WTC11 (cell line): ENCODE measurements at regions not wholly inside any gene's neighbourhood (a gene's known extent, or its start where the extent isn't known, plus 50 kb on each side); places are given as distances from the start of the nearest gene placed in this dataset.

Experiments
- ATAC-seq: fragments of 200-7000 bp; cut with Tn5 transposase; 2 replicates; pipeline ENCODE4 v1.10.0; 2021; ENCODE audit warnings: mild to moderate bottlenecking, moderate library complexity
- CTCF ChIA-PET: fragments of 300-600 bp; sonication (Branson Sonifier 250); formaldehyde crosslinking; loops from one replicate; lab custom pipeline; 2021; ENCODE audit warnings: antibody characterized with exemption; lab: Charles Lee
- POLR2A ChIA-PET: fragments of 350-600 bp; sonication (Branson Sonifier 250); formaldehyde crosslinking; loops from one replicate; lab custom pipeline; 2021; ENCODE audit warnings: antibody characterized with exemption; lab: Charles Lee
- DNase-seq: peaks from one replicate; pipeline ENCODE4 v3.0.0; 2021; ENCODE audit warnings: low spot score
- H3K27ac Mint-ChIP-seq: 2 replicates; pipeline ENCODE4 v1.8.0; 2021; ENCODE audit warnings: mixed read lengths
- H3K27me3 Mint-ChIP-seq: 2 replicates; pipeline ENCODE4 v1.8.0; 2021; ENCODE audit warnings: low read depth, mild to moderate bottlenecking, moderate library complexity, mixed read lengths
- H3K36me3 Mint-ChIP-seq: 2 replicates; pipeline ENCODE4 v1.8.0; 2021; ENCODE audit warnings: mixed read lengths
- H3K4me1 Mint-ChIP-seq: 2 replicates; pipeline ENCODE4 v1.8.0; 2022; ENCODE audit warnings: mixed read lengths
- H3K4me3 Mint-ChIP-seq: 2 replicates; pipeline ENCODE4 v1.8.0; 2021; ENCODE audit warnings: mild to moderate bottlenecking, moderate library complexity, mixed read lengths
- H3K9me3 Mint-ChIP-seq: 2 replicates; pipeline ENCODE4 v1.8.0; 2021; ENCODE audit warnings: mixed read lengths
- ATF2 ChIP-seq: sonication (generic); formaldehyde crosslinking; IDR thresholded peaks from 2 replicates; pipeline ENCODE4 v1.8.1; 2022; ENCODE audit warnings: low read depth, missing genetic modification reagents, borderline replicate concordance
- EMX1 ChIP-seq: fragments of 250-450 bp; sonication (Bioruptor Pico); IDR thresholded peaks from 2 replicates; pipeline ENCODE4 v1.8.0; 2021; ENCODE audit warnings: mild to moderate bottlenecking
- ETV6 ChIP-seq: sonication (generic); formaldehyde crosslinking; IDR thresholded peaks from 2 replicates; pipeline ENCODE4 v1.8.1; 2022; ENCODE audit warnings: mild to moderate bottlenecking, missing genetic modification reagents
- FOXP1 ChIP-seq: sonication (generic); formaldehyde crosslinking; IDR thresholded peaks from 2 replicates; pipeline ENCODE4 v1.8.0; 2022; ENCODE audit warnings: missing genetic modification reagents, mild to moderate bottlenecking, moderate library complexity, borderline replicate concordance
- GRHL2 ChIP-seq: fragments of 250-450 bp; sonication (Bioruptor Pico); IDR thresholded peaks from 2 replicates; pipeline ENCODE4 v1.8.0; 2022; ENCODE audit warnings: mild to moderate bottlenecking, moderate library complexity; ENCODE audit not compliant: insufficient replicate concordance, severe bottlenecking
- GTF2I ChIP-seq: fragments of 250-450 bp; sonication (Bioruptor Pico); conservative IDR thresholded peaks from 2 replicates; pipeline ENCODE4 v1.4.0; 2021; ENCODE audit warnings: mild to moderate bottlenecking
- IRF2 ChIP-seq: sonication (generic); formaldehyde crosslinking; IDR thresholded peaks from 2 replicates; pipeline ENCODE4 v1.8.0; 2022; ENCODE audit warnings: low read depth, missing genetic modification reagents, borderline replicate concordance
- MLX ChIP-seq: sonication (generic); formaldehyde crosslinking; IDR thresholded peaks from 2 replicates; pipeline ENCODE4 v1.8.1; 2023; ENCODE audit warnings: mild to moderate bottlenecking, missing genetic modification reagents, moderate library complexity
- SOX15 ChIP-seq: fragments of 250-450 bp; sonication (Bioruptor Pico); IDR thresholded peaks from 2 replicates; pipeline ENCODE4 v1.9.0; 2021; ENCODE audit warnings: mild to moderate bottlenecking
- TEAD4 ChIP-seq: sonication (generic); formaldehyde crosslinking; IDR thresholded peaks from 2 replicates; pipeline ENCODE4 v1.8.0; 2022; ENCODE audit warnings: mild to moderate bottlenecking, missing genetic modification reagents
- ZNF317 ChIP-seq: sonication (generic); formaldehyde crosslinking; IDR thresholded peaks from 2 replicates; pipeline ENCODE4 v1.8.1; 2023; ENCODE audit warnings: low read depth, mild to moderate bottlenecking, moderate library complexity, missing genetic modification reagents, borderline replicate concordance
- TF ChIP-seq, protein P1 (sequence below): sonication (generic); formaldehyde crosslinking; IDR thresholded peaks from 2 replicates; pipeline ENCODE4 v1.8.0; 2023; ENCODE audit warnings: missing genetic modification reagents, mild to moderate bottlenecking, borderline replicate concordance
- TF ChIP-seq, protein P2 (sequence below): fragments of 250-450 bp; sonication (Bioruptor Pico); IDR thresholded peaks from 2 replicates; pipeline ENCODE4 v1.8.0; 2021; ENCODE audit warnings: mild to moderate bottlenecking
- TF ChIP-seq, protein P3 (sequence below): fragments of 250-450 bp; sonication (Bioruptor Pico); IDR thresholded peaks from 2 replicates; pipeline ENCODE4 v1.9.0; 2021; ENCODE audit warnings: moderate library complexity, mild to moderate bottlenecking, inconsistent platforms, borderline replicate concordance
- TF ChIP-seq, protein P4 (sequence below): sonication (generic); formaldehyde crosslinking; IDR thresholded peaks from 2 replicates; pipeline ENCODE4 v1.8.1; 2022; ENCODE audit warnings: low read depth, mild to moderate bottlenecking, moderate library complexity, missing genetic modification reagents, borderline replicate concordance
- TF ChIP-seq, protein P5 (sequence below): sonication (generic); formaldehyde crosslinking; IDR thresholded peaks from 2 replicates; pipeline ENCODE4 v1.8.0; 2023; ENCODE audit warnings: mild to moderate bottlenecking, missing genetic modification reagents
- TF ChIP-seq, protein P6 (sequence below): sonication (generic); formaldehyde crosslinking; IDR thresholded peaks from 2 replicates; pipeline ENCODE4 v1.8.1; 2023; ENCODE audit warnings: mild to moderate bottlenecking, moderate library complexity, missing genetic modification reagents

GRCh38 chr1:80385650-80386049, 1379.1 kb upstream of the ADGRL4 start:
- peaks cover 9% of the 10 kb centered on the region for H3K4me1 Mint-ChIP-seq
- H3K27ac Mint-ChIP-seq: no peak overlapping the region
- H3K4me3 Mint-ChIP-seq: no peak overlapping the region
- ChIA-PET POLR2A (no interaction called here), CTCF (no interaction called here)
- no peak for DNase-seq
- peaks cover 21% of the 10 kb centered on the region for H3K9me3 Mint-ChIP-seq
- no peak for ATAC-seq
- H3K36me3 Mint-ChIP-seq: peaks cover 5% of the 10 kb centered on the region; the same call in 1 of the 2 replicates
- TF ChIP-seq, protein P1, sequence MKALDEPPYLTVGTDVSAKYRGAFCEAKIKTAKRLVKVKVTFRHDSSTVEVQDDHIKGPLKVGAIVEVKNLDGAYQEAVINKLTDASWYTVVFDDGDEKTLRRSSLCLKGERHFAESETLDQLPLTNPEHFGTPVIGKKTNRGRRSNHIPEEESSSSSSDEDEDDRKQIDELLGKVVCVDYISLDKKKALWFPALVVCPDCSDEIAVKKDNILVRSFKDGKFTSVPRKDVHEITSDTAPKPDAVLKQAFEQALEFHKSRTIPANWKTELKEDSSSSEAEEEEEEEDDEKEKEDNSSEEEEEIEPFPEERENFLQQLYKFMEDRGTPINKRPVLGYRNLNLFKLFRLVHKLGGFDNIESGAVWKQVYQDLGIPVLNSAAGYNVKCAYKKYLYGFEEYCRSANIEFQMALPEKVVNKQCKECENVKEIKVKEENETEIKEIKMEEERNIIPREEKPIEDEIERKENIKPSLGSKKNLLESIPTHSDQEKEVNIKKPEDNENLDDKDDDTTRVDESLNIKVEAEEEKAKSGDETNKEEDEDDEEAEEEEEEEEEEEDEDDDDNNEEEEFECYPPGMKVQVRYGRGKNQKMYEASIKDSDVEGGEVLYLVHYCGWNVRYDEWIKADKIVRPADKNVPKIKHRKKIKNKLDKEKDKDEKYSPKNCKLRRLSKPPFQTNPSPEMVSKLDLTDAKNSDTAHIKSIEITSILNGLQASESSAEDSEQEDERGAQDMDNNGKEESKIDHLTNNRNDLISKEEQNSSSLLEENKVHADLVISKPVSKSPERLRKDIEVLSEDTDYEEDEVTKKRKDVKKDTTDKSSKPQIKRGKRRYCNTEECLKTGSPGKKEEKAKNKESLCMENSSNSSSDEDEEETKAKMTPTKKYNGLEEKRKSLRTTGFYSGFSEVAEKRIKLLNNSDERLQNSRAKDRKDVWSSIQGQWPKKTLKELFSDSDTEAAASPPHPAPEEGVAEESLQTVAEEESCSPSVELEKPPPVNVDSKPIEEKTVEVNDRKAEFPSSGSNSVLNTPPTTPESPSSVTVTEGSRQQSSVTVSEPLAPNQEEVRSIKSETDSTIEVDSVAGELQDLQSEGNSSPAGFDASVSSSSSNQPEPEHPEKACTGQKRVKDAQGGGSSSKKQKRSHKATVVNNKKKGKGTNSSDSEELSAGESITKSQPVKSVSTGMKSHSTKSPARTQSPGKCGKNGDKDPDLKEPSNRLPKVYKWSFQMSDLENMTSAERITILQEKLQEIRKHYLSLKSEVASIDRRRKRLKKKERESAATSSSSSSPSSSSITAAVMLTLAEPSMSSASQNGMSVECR (CRISPR knock-in tag): no peak
- TF ChIP-seq EMX1 (no peak), SOX15 (no peak), ZNF317 (CRISPR knock-in tag) (no peak), GRHL2 (CRISPR knock-in tag) (no peak)
- TF ChIP-seq, protein P2, sequence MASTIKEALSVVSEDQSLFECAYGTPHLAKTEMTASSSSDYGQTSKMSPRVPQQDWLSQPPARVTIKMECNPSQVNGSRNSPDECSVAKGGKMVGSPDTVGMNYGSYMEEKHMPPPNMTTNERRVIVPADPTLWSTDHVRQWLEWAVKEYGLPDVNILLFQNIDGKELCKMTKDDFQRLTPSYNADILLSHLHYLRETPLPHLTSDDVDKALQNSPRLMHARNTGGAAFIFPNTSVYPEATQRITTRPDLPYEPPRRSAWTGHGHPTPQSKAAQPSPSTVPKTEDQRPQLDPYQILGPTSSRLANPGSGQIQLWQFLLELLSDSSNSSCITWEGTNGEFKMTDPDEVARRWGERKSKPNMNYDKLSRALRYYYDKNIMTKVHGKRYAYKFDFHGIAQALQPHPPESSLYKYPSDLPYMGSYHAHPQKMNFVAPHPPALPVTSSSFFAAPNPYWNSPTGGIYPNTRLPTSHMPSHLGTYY: no peak
- TF ChIP-seq, protein P3, sequence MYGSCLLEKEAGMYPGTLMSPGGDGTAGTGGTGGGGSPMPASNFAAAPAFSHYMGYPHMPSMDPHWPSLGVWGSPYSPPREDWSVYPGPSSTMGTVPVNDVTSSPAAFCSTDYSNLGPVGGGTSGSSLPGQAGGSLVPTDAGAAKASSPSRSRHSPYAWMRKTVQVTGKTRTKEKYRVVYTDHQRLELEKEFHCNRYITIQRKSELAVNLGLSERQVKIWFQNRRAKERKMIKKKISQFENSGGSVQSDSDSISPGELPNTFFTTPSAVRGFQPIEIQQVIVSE (CRISPR knock-in tag): no peak
- no peaks in the 10 kb centered on the region; the same call in 1 of the 2 replicates for H3K27me3 Mint-ChIP-seq

DNA sequence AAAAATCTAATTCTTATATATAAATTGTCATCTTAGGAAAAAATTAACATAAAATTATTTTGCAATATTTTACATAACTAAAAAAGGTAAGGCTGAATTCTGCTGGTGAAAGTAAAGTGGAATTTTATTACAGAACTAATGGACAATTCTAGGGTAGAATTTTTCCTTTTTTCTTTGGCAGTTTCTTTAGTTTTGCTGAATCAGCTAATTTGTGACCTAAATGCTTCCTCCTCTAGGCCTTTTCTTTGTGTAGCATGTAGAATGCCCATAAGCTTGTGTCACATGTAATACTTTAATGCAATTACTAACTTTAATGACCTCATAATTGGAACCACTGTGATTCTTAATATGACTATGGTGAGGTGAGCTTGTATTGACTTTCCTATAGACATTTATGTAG, 1378.4 kb upstream of the ADGRL4 start:
- Mint-ChIP-seq H3K4me1 (peaks cover 9% of the 10 kb centered on the region), H3K36me3 (peaks cover 5% of the 10 kb centered on the region; the same call in 1 of the 2 replicates), H3K9me3 (peaks cover 18% of the 10 kb centered on the region), H3K27me3 (no peaks in the 10 kb centered on the region; the same call in 1 of the 2 replicates), H3K4me3 (no peak overlapping the region), H3K27ac (no peak overlapping the region)
- DNase-seq (no peak), ATAC-seq (no peak)
- CTCF ChIA-PET: no interaction called here
- POLR2A ChIA-PET: no interaction called here
- TF ChIP-seq, protein P4, sequence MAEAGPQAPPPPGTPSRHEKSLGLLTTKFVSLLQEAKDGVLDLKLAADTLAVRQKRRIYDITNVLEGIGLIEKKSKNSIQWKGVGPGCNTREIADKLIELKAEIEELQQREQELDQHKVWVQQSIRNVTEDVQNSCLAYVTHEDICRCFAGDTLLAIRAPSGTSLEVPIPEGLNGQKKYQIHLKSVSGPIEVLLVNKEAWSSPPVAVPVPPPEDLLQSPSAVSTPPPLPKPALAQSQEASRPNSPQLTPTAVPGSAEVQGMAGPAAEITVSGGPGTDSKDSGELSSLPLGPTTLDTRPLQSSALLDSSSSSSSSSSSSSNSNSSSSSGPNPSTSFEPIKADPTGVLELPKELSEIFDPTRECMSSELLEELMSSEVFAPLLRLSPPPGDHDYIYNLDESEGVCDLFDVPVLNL (CRISPR knock-in tag): no peak
- TF ChIP-seq, protein P5, sequence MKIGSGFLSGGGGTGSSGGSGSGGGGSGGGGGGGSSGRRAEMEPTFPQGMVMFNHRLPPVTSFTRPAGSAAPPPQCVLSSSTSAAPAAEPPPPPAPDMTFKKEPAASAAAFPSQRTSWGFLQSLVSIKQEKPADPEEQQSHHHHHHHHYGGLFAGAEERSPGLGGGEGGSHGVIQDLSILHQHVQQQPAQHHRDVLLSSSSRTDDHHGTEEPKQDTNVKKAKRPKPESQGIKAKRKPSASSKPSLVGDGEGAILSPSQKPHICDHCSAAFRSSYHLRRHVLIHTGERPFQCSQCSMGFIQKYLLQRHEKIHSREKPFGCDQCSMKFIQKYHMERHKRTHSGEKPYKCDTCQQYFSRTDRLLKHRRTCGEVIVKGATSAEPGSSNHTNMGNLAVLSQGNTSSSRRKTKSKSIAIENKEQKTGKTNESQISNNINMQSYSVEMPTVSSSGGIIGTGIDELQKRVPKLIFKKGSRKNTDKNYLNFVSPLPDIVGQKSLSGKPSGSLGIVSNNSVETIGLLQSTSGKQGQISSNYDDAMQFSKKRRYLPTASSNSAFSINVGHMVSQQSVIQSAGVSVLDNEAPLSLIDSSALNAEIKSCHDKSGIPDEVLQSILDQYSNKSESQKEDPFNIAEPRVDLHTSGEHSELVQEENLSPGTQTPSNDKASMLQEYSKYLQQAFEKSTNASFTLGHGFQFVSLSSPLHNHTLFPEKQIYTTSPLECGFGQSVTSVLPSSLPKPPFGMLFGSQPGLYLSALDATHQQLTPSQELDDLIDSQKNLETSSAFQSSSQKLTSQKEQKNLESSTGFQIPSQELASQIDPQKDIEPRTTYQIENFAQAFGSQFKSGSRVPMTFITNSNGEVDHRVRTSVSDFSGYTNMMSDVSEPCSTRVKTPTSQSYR (CRISPR knock-in tag): no peak
- TF ChIP-seq GTF2I (CRISPR knock-in tag) (no peak), ATF2 (no peak), TEAD4 (CRISPR knock-in tag) (no peak), FOXP1 (CRISPR knock-in tag) (no peak), MLX (CRISPR knock-in tag) (no peak), ETV6 (no peak), IRF2 (no peak), SOX15 (no peak)
- TF ChIP-seq, protein P6, sequence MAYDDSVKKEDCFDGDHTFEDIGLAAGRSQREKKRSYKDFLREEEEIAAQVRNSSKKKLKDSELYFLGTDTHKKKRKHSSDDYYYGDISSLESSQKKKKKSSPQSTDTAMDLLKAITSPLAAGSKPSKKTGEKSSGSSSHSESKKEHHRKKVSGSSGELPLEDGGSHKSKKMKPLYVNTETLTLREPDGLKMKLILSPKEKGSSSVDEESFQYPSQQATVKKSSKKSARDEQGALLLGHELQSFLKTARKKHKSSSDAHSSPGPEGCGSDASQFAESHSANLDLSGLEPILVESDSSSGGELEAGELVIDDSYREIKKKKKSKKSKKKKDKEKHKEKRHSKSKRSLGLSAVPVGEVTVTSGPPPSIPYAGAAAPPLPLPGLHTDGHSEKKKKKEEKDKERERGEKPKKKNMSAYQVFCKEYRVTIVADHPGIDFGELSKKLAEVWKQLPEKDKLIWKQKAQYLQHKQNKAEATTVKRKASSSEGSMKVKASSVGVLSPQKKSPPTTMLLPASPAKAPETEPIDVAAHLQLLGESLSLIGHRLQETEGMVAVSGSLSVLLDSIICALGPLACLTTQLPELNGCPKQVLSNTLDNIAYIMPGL (CRISPR knock-in tag): no peak
